IMR-90 (cell line): ENCODE measurements at regions not wholly inside any gene's neighbourhood (a gene's known extent, or its start where the extent isn't known, plus 50 kb on each side); places are given as distances from the start of the nearest gene placed in this dataset.

Experiments used
- ATAC-seq: fragments of 200-7000 bp; cut with Tn5 transposase; 2 replicates; pipeline ENCODE4 v1.9.1; 2020; ENCODE audit warnings: low read depth, mild to moderate bottlenecking, moderate library complexity
- BruUV-seq: library from RNA; stranded (reverse); fragments of 400-500 nt; replicated peaks from 2 replicates; lab custom pipeline; 2021; lab: Mats Ljungman, UMichigan
- CTCF ChIA-PET: fragments of 300-600 bp; formaldehyde crosslinking; extraction: SDS; loops from one replicate; lab custom pipeline; 2021; ENCODE audit warnings: antibody characterized with exemption; lab: Yijun Ruan, JAX
- POLR2A ChIA-PET: fragments of 300-600 bp; sonication (Branson Sonifier 250); formaldehyde crosslinking; loops from one replicate; lab custom pipeline; 2022; ENCODE audit warnings: antibody characterized with exemption; ENCODE audit not compliant: unreplicated experiment; lab: Charles Lee
- DNase-seq: peaks from one replicate; pipeline ENCODE4 v3.0.0; 2013
- H2AFZ ChIP-seq: replicated peaks from 2 replicates; pipeline ENCODE3; 2013; ENCODE audit warnings: low read length, mild to moderate bottlenecking; ENCODE audit not compliant: poor library complexity
- H2AK5ac ChIP-seq: 2 replicates; pipeline ENCODE4 v1.6.1; 2013; ENCODE audit warnings: low read depth, low read length, inconsistent platforms
- H2AK9ac ChIP-seq: replicated peaks from 2 replicates; pipeline ENCODE3; 2013; ENCODE audit warnings: mild to moderate bottlenecking, low read depth, low read length, moderate library complexity; ENCODE audit not compliant: poor library complexity
- H2BK120ac ChIP-seq: 2 replicates; pipeline ENCODE4 v1.6.1; 2013; ENCODE audit warnings: low read depth, low read length, inconsistent platforms
- H2BK15ac ChIP-seq: 3 replicates; pipeline ENCODE4 v1.6.1; 2013; ENCODE audit warnings: low read depth, low read length, inconsistent platforms
- H2BK20ac ChIP-seq: 2 replicates; pipeline ENCODE4 v1.6.1; 2013; ENCODE audit warnings: low read depth, mild to moderate bottlenecking, inconsistent platforms, low read length, moderate library complexity
- H2BK5ac ChIP-seq: 2 replicates; pipeline ENCODE4 v1.6.1; 2013; ENCODE audit warnings: mild to moderate bottlenecking, low read depth, low read length, inconsistent platforms; ENCODE audit not compliant: poor library complexity, severe bottlenecking
- H3K14ac ChIP-seq: replicated peaks from 2 replicates; pipeline ENCODE4 v1.6.1; 2013; ENCODE audit warnings: low read depth, low read length, inconsistent platforms
- H3K18ac ChIP-seq: 2 replicates; pipeline ENCODE4 v1.6.1; 2013; ENCODE audit warnings: low read depth, low read length, control low read depth
- H3K23ac ChIP-seq: 2 replicates; pipeline ENCODE4 v1.6.1; 2013; ENCODE audit warnings: low read depth, low read length, inconsistent platforms
- H3K27ac ChIP-seq: 2 replicates; pipeline ENCODE4 v1.5.1; 2013; ENCODE audit warnings: mild to moderate bottlenecking, control low read depth, low read length; ENCODE audit not compliant: insufficient read depth
- H3K27me3 ChIP-seq: 2 replicates; pipeline ENCODE4 v1.6.1; 2013; ENCODE audit warnings: low read length; ENCODE audit not compliant: control insufficient read depth, insufficient read depth
- H3K36me3 ChIP-seq: 2 replicates; pipeline ENCODE4 v1.6.1; 2013; ENCODE audit warnings: low read length, mixed read lengths; ENCODE audit not compliant: control insufficient read depth, insufficient read depth
- H3K4ac ChIP-seq: 2 replicates; pipeline ENCODE4 v1.6.1; 2013; ENCODE audit warnings: low read depth, low read length, inconsistent platforms
- H3K4me1 ChIP-seq: 2 replicates; pipeline ENCODE4 v1.6.1; 2013; ENCODE audit warnings: low read length, mixed read lengths; ENCODE audit not compliant: control insufficient read depth, insufficient read depth
- H3K4me2 ChIP-seq: 2 replicates; pipeline ENCODE4 v1.6.1; 2013; ENCODE audit warnings: low read depth, mild to moderate bottlenecking, control low read depth, low read length, moderate library complexity
- H3K4me3 ChIP-seq: 2 replicates; pipeline ENCODE4 v1.5.1; 2013; ENCODE audit warnings: low read depth, mild to moderate bottlenecking, control low read depth, low read length, moderate library complexity; ENCODE audit not compliant: insufficient read depth
- H3K56ac ChIP-seq: 2 replicates; pipeline ENCODE4 v1.6.1; 2013; ENCODE audit warnings: low read length, inconsistent platforms; ENCODE audit not compliant: insufficient read depth; ENCODE audit errors: extremely low read depth
- H3K79me1 ChIP-seq, 2 experiments: 2 replicates each; pipeline ENCODE4 v1.6.1; 2013; ENCODE audit warnings: low read length in 2 of 2, inconsistent platforms in 1 of 2, low read depth in 1 of 2
- H3K9ac ChIP-seq: 2 replicates; pipeline ENCODE4 v1.6.1; 2013; ENCODE audit warnings: low read depth, low read length, control low read depth
- H3K9me1 ChIP-seq: 2 replicates; pipeline ENCODE4 v1.6.1; 2013; ENCODE audit warnings: low read length, inconsistent platforms; ENCODE audit not compliant: insufficient read depth
- H3K9me3 ChIP-seq: 2 replicates; pipeline ENCODE4 v1.6.1; 2013; ENCODE audit warnings: low read length; ENCODE audit not compliant: control insufficient read depth, insufficient read depth
- H4K20me1 ChIP-seq: 2 replicates; pipeline ENCODE4 v1.6.1; 2013; ENCODE audit warnings: low read length, inconsistent platforms; ENCODE audit not compliant: insufficient read depth
- H4K5ac ChIP-seq: 2 replicates; pipeline ENCODE4 v1.6.1; 2013; ENCODE audit warnings: mild to moderate bottlenecking, low read depth, low read length, control low read depth
- H4K8ac ChIP-seq, 2 experiments: 2 replicates each; pipeline ENCODE4 v1.6.1; 2013; ENCODE audit warnings: low read depth in 2 of 2, low read length in 2 of 2, control low read depth in 1 of 2, inconsistent platforms in 1 of 2
- H4K91ac ChIP-seq: 2 replicates; pipeline ENCODE4 v1.6.1; 2013; ENCODE audit warnings: low read depth, low read length, inconsistent platforms; ENCODE audit not compliant: insufficient read depth
- BHLHE40 ChIP-seq: fragments of 150-350 bp; IDR thresholded peaks from 2 replicates; pipeline ENCODE4 v1.6.1; 2016; ENCODE audit warnings: mild to moderate bottlenecking, low read depth, low read length
- CEBPB ChIP-seq: IDR thresholded peaks from 2 replicates; pipeline ENCODE4 v1.6.1; 2012; ENCODE audit warnings: low read depth, low read length, improper control_type of control experiment
- CHD1 ChIP-seq: IDR thresholded peaks from 2 replicates; pipeline ENCODE4 v1.6.1; 2012; ENCODE audit warnings: low read depth, low read length, improper control_type of control experiment
- CTCF ChIP-seq: conservative IDR thresholded peaks from 2 replicates; pipeline ENCODE4 v1.5.1; 2012; ENCODE audit warnings: mild to moderate bottlenecking, low read depth, low read length, improper control_type of control experiment
- FOS ChIP-seq: fragments of 150-350 bp; IDR thresholded peaks from 2 replicates; pipeline ENCODE4 v1.6.1; 2016; ENCODE audit warnings: low read depth, low read length
- MAFK ChIP-seq: IDR thresholded peaks from 2 replicates; pipeline ENCODE4 v1.6.1; 2012; ENCODE audit warnings: low read depth, low read length, improper control_type of control experiment
- MAZ ChIP-seq: IDR thresholded peaks from 2 replicates; pipeline ENCODE4 v1.6.1; 2012; ENCODE audit warnings: low read depth, mild to moderate bottlenecking, low read length, improper control_type of control experiment, moderate library complexity, borderline replicate concordance
- MXI1 ChIP-seq: IDR thresholded peaks from 2 replicates; pipeline ENCODE4 v1.6.1; 2012; ENCODE audit warnings: low read depth, mild to moderate bottlenecking, low read length, moderate library complexity, borderline replicate concordance
- NFE2L2 ChIP-seq: fragments of 150-350 bp; IDR thresholded peaks from 2 replicates; pipeline ENCODE4 v1.6.1; 2016; ENCODE audit warnings: low read depth, mild to moderate bottlenecking, low read length
- POLR2A ChIP-seq: IDR thresholded peaks from 2 replicates; pipeline ENCODE4 v1.6.1; 2012; ENCODE audit warnings: mild to moderate bottlenecking, low read depth, low read length
- RAD21 ChIP-seq: IDR thresholded peaks from 2 replicates; pipeline ENCODE4 v1.6.1; 2012; ENCODE audit warnings: low read length, improper control_type of control experiment
- RCOR1 ChIP-seq: IDR thresholded peaks from 2 replicates; pipeline ENCODE4 v1.6.1; 2012; ENCODE audit warnings: mild to moderate bottlenecking, low read length, improper control_type of control experiment; ENCODE audit not compliant: insufficient replicate concordance
- RFX5 ChIP-seq: IDR thresholded peaks from 2 replicates; pipeline ENCODE4 v1.8.0; 2012; ENCODE audit warnings: low read depth, mild to moderate bottlenecking, low read length, moderate library complexity
- SMC3 ChIP-seq: fragments of 150-350 bp; IDR thresholded peaks from 2 replicates; pipeline ENCODE4 v1.6.1; 2016; ENCODE audit warnings: low read depth, mild to moderate bottlenecking, antibody characterized with exemption, low read length, moderate library complexity
- WGBS, 2 experiments: methylation state at CpG; one replicate each; pipeline versions ENCODE4 v1.1.5 to v1.1.7; 2013; ENCODE audit warnings: missing lambda C conversion rate in 2 of 2; ENCODE audit not compliant: insufficient read length in 1 of 2; ENCODE audit errors: extremely low coverage in 2 of 2; 5-methylcytosine and 5-hydroxymethylcytosine counted together
- dilution Hi-C: fragments of 300-500 bp; cut with HindIII; formaldehyde crosslinking; loops from one replicate; pipeline ENCODE4 v1.14.3; 2018; ENCODE audit warnings: low sequenced_read_pairs; ENCODE audit not compliant: unreplicated experiment
- in situ Hi-C: fragments of 300-500 bp; cut with MboI; formaldehyde crosslinking; loops from 3 replicates; pipeline ENCODE4 v1.14.3; 2019; ENCODE audit warnings: low sequenced_read_pairs, inconsistent platforms, mixed read lengths
- intact Hi-C: fragments of 100-400 bp; cut with micrococcal nuclease; formaldehyde crosslinking; loops from 2 replicates; pipeline ENCODE4 v1.10.0; 2022
- TF ChIP-seq, protein P1 (sequence below): fragments of 150-350 bp; IDR thresholded peaks from 2 replicates; pipeline ENCODE4 v1.6.1; 2016; ENCODE audit warnings: low read depth, mild to moderate bottlenecking, low read length, moderate library complexity, borderline replicate concordance
- TF ChIP-seq, protein P2 (sequence below): fragments of 150-350 bp; IDR thresholded peaks from 2 replicates; pipeline ENCODE4 v1.6.1; 2017; ENCODE audit warnings: mild to moderate bottlenecking, antibody characterized with exemption, low read length, low read depth

GRCh38 chr1:5562331-5562730 lies 429.9 kb downstream of the NPHP4 start:
- Histone ChIP-seq H2BK15ac (no peak overlapping the region), H3K9me1 (no peaks in the 10 kb centered on the region), H3K14ac (no peak overlapping the region), H2AFZ (no peak overlapping the region), H3K4me1 (no peaks in the 10 kb centered on the region), H3K27me3 (no peaks in the 10 kb centered on the region), H3K9me3 (peaks cover 28% of the 10 kb centered on the region), H3K4me2 (no peak overlapping the region), H3K27ac (no peak overlapping the region), H3K4ac (no peak overlapping the region), H4K5ac (no peak overlapping the region), H2AK9ac (no peak overlapping the region), H3K9ac (no peak overlapping the region), H3K79me1 (no peaks in the 10 kb centered on the region), H4K91ac (no peak overlapping the region), H3K36me3 (no peaks in the 10 kb centered on the region), H2BK5ac (no peak overlapping the region), H2BK20ac (no peak overlapping the region), H4K8ac (no peak overlapping the region), H3K18ac (no peak overlapping the region), H4K20me1 (no peaks in the 10 kb centered on the region), H2BK120ac (no peak overlapping the region), H2AK5ac (no peak overlapping the region), H3K23ac (no peak overlapping the region), H3K4me3 (no peak overlapping the region), H3K56ac (no peak overlapping the region)
- ChIA-PET POLR2A (no interaction called here), CTCF (no interaction called here)
- DNase-seq (no peak), ATAC-seq (no peak)
- intact Hi-C loops, result no loop called here
- BruUV-seq, result no TSS peak
- 0% methylated on average over 1 of the region's 3 CpGs; no CpG with 5 or more reads in 1 of the 2 experiments for WGBS, 2 experiments
- in situ Hi-C loops, result no loop called here
- dilution Hi-C loops, result no loop called here
- no peak for TF ChIP-seq MXI1
- TF ChIP-seq, protein P1, sequence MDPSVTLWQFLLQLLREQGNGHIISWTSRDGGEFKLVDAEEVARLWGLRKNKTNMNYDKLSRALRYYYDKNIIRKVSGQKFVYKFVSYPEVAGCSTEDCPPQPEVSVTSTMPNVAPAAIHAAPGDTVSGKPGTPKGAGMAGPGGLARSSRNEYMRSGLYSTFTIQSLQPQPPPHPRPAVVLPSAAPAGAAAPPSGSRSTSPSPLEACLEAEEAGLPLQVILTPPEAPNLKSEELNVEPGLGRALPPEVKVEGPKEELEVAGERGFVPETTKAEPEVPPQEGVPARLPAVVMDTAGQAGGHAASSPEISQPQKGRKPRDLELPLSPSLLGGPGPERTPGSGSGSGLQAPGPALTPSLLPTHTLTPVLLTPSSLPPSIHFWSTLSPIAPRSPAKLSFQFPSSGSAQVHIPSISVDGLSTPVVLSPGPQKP, result no peak
- TF ChIP-seq MAZ, result no peak
- no peak for TF ChIP-seq BHLHE40
- TF ChIP-seq NFE2L2, result no peak
- no peak for TF ChIP-seq FOS
- no peak for TF ChIP-seq RCOR1
- no peak for TF ChIP-seq POLR2A
- TF ChIP-seq MAFK, result no peak
- no peak for TF ChIP-seq CTCF
- no peak for TF ChIP-seq RFX5
- TF ChIP-seq RAD21, result no peak
- TF ChIP-seq CHD1, result no peak
- TF ChIP-seq, protein P2, sequence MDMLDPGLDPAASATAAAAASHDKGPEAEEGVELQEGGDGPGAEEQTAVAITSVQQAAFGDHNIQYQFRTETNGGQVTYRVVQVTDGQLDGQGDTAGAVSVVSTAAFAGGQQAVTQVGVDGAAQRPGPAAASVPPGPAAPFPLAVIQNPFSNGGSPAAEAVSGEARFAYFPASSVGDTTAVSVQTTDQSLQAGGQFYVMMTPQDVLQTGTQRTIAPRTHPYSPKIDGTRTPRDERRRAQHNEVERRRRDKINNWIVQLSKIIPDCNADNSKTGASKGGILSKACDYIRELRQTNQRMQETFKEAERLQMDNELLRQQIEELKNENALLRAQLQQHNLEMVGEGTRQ, result no peak
- no peak for TF ChIP-seq SMC3
- TF ChIP-seq CEBPB, result no peak
